HG03469 (cell line): ENCODE measurements at regions not wholly inside any gene's neighbourhood (a gene's known extent, or its start where the extent isn't known, plus 50 kb on each side); places are given as distances from the start of the nearest gene placed in this dataset.
"Not testable (repeated sequence)": the region's sequence is repeated elsewhere in the genome, so short reads cannot be mapped to it uniquely, and the experiment has no call there.

Experiments
- ATAC-seq: cut with Tn5 transposase; IDR thresholded peaks from one replicate; pipeline ENCODE4 v1.9.1; 2021; ENCODE audit warnings: mild to moderate bottlenecking, moderate library complexity, moderate number of reproducible peaks; ENCODE audit not compliant: unreplicated experiment

GRCh38 chr6:26956078-26956600 lies 291.4 kb upstream of the PRSS16 start:
- ATAC-seq = not testable (repeated sequence)

DNA sequence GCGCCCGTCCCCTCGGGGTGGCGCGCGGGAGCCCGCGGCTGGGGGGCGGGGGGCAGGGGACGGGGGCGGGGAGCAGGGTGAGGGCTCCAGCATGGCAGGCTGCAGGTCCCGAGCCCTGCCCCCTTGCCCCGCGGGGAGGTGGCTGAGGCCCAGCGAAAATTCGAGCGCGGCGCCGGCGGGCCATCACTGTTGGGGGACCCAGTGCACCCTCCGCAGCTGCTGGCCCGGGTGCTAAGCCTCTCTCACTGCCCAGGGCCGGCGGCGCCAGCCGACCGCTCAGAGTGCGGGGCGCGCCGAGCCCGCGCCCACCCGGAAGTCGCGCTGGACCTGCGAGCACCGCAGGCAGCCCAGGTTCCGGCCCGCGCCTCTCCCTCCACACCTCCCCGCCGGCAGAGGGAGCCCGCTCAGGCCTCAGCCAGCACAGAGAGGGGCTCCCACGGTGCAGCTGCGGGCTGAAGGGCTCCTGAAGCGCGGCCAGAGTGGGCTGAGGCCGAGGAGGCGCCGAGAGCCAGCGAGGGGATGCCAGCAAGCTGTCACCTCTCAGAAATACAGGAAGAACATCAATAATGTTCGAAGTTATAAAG lies 290.8 kb upstream of the PRSS16 start:
- not testable (repeated sequence) for ATAC-seq

GRCh38 chr6:26957399-26958127 lies 289.9 kb upstream of the PRSS16 start:
- ATAC-seq = not testable (repeated sequence)

DNA sequence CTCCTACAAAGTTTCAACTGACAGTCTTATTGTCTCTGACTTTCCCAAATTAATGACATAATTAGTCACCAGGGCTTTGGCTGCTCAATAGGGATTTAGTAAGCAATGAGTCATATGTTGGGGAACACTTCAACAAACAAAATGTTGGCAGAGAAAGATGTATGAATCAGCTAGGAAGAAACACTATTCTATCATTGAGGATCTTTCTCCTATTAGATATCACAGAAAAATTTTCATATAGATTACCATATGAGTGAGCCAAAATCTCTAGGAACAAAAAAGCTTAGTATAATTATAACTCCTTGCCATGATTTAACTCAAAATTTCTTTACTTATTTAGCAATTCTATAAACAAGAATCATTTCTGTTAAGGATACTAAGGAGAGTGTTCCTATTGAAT lies 286.3 kb upstream of the PRSS16 start:
- ATAC-seq = not testable (repeated sequence)

- no peak for ATAC-seq
Measured at GRCh38 chr6:27002447-27002846, 245.1 kb upstream of the PRSS16 start.

GRCh38 chr6:27007020-27007419 lies 240.5 kb upstream of the PRSS16 start:
- ATAC-seq = no peak

DNA sequence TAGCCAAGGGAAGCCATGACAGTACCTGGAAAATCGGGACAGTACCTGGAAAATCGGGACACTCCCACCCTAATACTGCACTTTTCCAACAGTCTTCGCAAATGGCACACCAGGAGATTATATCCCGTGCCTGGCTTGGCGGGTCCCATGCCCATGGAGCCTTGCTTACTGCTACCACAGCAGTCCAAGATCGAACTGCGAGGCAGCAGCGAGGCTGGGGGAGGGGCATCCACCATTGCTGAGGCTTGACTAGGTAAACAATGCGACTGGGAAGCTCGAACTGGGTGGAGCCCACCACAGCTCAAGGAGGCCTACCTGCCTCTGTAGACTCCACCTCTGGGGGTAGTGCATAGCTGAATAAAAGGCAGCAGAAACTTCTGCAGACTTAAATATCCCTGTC lies 238.9 kb upstream of the PRSS16 start:
- ATAC-seq = not testable (repeated sequence)

GRCh38 chr6:27014053-27014452 lies 233.4 kb upstream of the PRSS16 start:
- ATAC-seq = not testable (repeated sequence)

GRCh38 chr6:27016689-27017088 lies 230.8 kb upstream of the PRSS16 start:
- ATAC-seq = no peak

- ATAC-seq = not testable (repeated sequence)
Measured at GRCh38 chr6:27018401-27018800, 229.1 kb upstream of the PRSS16 start.

GRCh38 chr6:27019651-27020552 lies 227.6 kb upstream of the PRSS16 start:
- no peak for ATAC-seq

DNA sequence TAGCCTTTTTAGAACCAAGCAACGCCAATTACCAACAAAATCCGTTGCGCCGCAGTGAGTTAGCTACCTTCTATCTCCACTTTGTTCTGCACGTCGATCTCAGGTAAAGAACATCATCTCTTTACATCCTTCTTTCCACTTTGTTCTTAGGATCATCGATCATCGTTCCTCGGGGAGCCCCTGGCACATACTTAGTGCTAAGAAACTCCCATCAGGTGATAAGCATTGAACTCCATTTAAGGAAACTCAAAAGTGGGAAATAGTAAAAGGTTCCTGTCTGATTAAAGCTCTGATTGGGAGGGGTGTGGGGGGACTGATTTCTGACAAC lies 227.0 kb upstream of the PRSS16 start:
- ATAC-seq = no peak

- ATAC-seq = no peak
Measured at GRCh38 chr6:27023664-27024063, 223.8 kb upstream of the PRSS16 start.

DNA sequence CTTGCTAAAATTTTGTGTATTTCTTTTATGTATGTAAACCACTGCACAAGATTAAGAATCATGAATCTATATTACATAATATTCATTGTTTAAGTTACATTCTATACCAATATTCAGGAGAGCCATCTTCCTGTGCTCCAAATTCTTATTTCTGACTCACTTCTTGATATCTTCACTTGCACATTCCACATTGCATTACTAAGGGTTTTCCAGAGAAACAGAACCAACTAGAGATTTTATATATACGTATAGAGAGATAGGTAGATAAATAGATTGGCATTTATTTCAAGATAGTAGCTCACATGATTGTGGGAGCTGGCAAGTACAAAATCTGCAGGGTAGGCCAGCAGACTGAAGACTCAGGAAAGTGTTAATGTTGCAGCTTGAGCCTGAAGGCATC lies 222.2 kb upstream of the PRSS16 start:
- no peak for ATAC-seq

GRCh38 chr6:27026361-27026760 lies 221.1 kb upstream of the PRSS16 start:
- no peak for ATAC-seq

GRCh38 chr6:27031302-27031701 lies 216.2 kb upstream of the PRSS16 start:
- no peak for ATAC-seq

- no peak for ATAC-seq
Measured at GRCh38 chr6:27038498-27038897, 209.0 kb upstream of the PRSS16 start.

DNA sequence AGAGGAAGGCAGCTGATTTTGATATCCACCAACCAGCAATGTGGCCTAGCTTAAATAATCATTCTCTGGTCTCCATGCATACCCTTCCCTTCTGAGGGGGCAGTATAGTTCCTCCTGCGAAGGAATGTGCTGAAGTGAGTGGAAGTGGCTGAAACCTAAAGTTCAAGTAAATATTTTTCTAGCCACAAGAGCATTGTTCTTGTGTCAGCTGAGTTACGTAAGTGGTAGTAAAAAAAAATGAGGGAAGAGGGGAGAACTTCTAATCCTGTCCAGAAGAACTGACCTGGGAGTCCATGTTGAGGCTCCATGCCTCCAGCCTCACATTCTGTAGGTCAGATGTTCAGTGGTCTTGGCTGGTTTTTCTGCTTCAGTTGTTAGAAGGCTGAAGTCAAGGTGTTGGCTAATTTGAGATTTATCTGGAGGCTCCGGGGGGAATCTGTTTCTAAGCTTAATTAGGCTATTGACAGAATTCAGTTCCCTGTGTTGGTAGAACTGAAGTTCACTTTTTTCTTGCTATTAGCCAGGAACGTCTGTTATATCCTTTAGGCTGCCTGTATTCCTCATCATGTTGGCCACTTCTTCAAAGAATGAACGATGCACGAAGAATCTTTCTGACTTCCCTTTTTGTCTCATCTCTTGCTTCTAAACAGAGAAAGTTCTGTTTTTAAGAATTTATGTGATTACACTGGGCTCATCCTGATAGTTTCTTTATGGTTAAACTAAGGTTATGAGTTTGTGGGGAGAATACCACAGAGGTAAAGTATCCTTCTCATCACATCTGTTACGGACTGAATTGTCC lies 207.1 kb upstream of the PRSS16 start:
- ATAC-seq = no peak

GRCh38 chr6:27043244-27043643 lies 204.3 kb upstream of the PRSS16 start:
- ATAC-seq = no peak

DNA sequence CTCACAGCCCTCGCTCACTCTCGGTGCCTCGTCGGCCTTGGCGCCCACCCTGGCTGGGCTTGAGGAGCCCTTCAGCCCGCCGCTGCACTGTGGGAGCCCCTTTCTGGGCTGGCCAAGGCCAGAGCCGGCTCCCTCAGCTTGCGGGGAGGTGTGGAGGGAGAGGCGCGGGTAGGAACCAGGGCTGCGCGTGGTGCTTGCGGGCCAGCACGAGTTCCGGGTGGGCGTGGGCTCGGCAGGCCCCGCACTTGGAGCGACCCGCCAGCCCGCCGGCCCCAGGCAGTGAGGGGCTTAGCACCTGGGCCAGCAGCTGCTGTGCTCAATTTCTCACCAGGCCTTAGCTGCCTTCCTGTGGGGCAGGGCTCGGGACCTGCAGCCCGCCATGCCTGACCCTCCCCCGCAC lies 202.4 kb upstream of the PRSS16 start:
- ATAC-seq = not testable (repeated sequence)

DNA sequence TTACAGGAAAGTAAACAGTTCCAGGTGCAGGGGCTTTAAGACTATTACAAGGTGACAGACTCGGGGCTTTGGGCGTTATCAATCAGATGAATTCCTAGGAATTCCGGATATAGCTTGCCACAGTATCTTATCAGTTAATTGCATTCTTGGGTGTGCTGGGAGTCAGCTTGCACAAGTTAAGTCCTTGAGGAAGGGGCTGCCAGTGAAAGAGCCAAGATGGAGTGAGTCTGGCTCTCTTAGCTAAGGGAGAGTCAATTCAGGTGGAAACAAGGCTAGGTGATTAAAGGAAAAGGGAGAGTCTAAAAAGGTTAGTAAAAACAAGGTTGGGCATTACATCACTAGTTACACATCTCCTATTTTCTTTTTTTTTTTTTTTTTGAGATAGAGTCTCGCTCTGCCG lies 199.8 kb upstream of the PRSS16 start:
- not testable (repeated sequence) for ATAC-seq
